CD14-positive monocyte (primary cell): ENCODE measurements at regions not wholly inside any gene's neighbourhood (a gene's known extent, or its start where the extent isn't known, plus 50 kb on each side); places are given as distances from the start of the nearest gene placed in this dataset.

Source experiments
- DNase-seq, 3 donors: peaks; one replicate each; pipeline ENCODE4 v3.0.0-alpha.2; 2011 to 2022
- H2AFZ ChIP-seq: 2 replicates; pipeline ENCODE4 v1.6.0; 2012; ENCODE audit warnings: mild to moderate bottlenecking, low read depth, low read length, inconsistent platforms; ENCODE audit not compliant: insufficient read depth, poor library complexity, severe bottlenecking
- H3K27ac ChIP-seq, 2 donors: 1 replicate in 1 of 2; 2 replicates in 1 of 2; pipeline ENCODE4 v1.5.1; 2012 to 2013; ENCODE audit warnings: low read length in 2 of 2, control low read depth in 1 of 2, inconsistent platforms in 1 of 2, low read depth in 1 of 2, mild to moderate bottlenecking in 1 of 2
- H3K27me3 ChIP-seq, 2 donors: one replicate each; pipeline versions ENCODE4 v1.6.0 to v1.6.1; 2011 to 2013; ENCODE audit warnings: low read length in 2 of 2; ENCODE audit not compliant: control insufficient read depth in 2 of 2, insufficient read depth in 2 of 2
- H3K36me3 ChIP-seq, 2 donors: replicated peaks in 1 of 2; 1 replicate in 1 of 2; 2 replicates in 1 of 2; pipeline versions ENCODE4 v1.5.1 to v1.6.1; 2012 to 2013; ENCODE audit warnings: low read length in 2 of 2, control low read depth in 1 of 2, inconsistent platforms in 1 of 2, mild to moderate bottlenecking in 1 of 2; ENCODE audit not compliant: insufficient read depth in 2 of 2, control insufficient read depth in 1 of 2
- H3K4me1 ChIP-seq, 2 donors: 1 replicate in 1 of 2; 2 replicates in 1 of 2; pipeline versions ENCODE4 v1.5.1 to v1.6.1; 2012 to 2013; ENCODE audit warnings: low read length in 2 of 2, control low read depth in 1 of 2, inconsistent platforms in 1 of 2, mild to moderate bottlenecking in 1 of 2, moderate library complexity in 1 of 2; ENCODE audit not compliant: insufficient read depth in 2 of 2, control insufficient read depth in 1 of 2
- H3K4me2 ChIP-seq: replicated peaks from 2 replicates; pipeline ENCODE3; 2012; ENCODE audit warnings: low read length, moderate library complexity, mild to moderate bottlenecking; ENCODE audit not compliant: poor library complexity, severe bottlenecking; ENCODE audit errors: extremely low read depth
- H3K4me3 ChIP-seq, 3 experiments: fragments of 200-600 bp in 1 of 3; sonication (generic) in 1 of 3; replicated peaks in 1 of 3; 1 replicate in 2 of 3; 2 replicates in 1 of 3; pipeline ENCODE4 v1.5.1; 2011 to 2013; ENCODE audit warnings: low read length in 3 of 3, mild to moderate bottlenecking in 3 of 3, control low read depth in 2 of 3, low read depth in 2 of 3, inconsistent platforms in 1 of 3, moderate library complexity in 1 of 3
- H3K79me2 ChIP-seq: 2 replicates; pipeline ENCODE4 v1.6.0; 2012; ENCODE audit warnings: mild to moderate bottlenecking, control low read depth, inconsistent platforms, low read length, moderate library complexity; ENCODE audit not compliant: insufficient read depth
- H3K9ac ChIP-seq: 2 replicates; pipeline ENCODE4 v1.6.0; 2017; ENCODE audit warnings: low read length, mild to moderate bottlenecking; ENCODE audit not compliant: insufficient read depth, poor library complexity, severe bottlenecking
- H3K9me3 ChIP-seq, 2 donors: replicated peaks in 1 of 2; 1 replicate in 1 of 2; 2 replicates in 1 of 2; pipeline versions ENCODE4 v1.5.1 to v1.6.1; 2012 to 2013; ENCODE audit warnings: low read length in 2 of 2, control low read depth in 1 of 2; ENCODE audit not compliant: control insufficient read depth in 1 of 2, insufficient read depth in 1 of 2
- H4K20me1 ChIP-seq: 2 replicates; pipeline ENCODE4 v1.6.0; 2012; ENCODE audit warnings: mild to moderate bottlenecking, low read length, control low read depth, moderate library complexity; ENCODE audit not compliant: insufficient read depth
- H3K27ac Mint-ChIP-seq, 7 donors: one replicate each; pipeline ENCODE4 v1.8.0; 2020; ENCODE audit warnings: mild to moderate bottlenecking in 7 of 7, mixed read lengths in 7 of 7, moderate library complexity in 6 of 7, inconsistent platforms in 2 of 7
- H3K27me3 Mint-ChIP-seq, 3 donors: one replicate each; pipeline ENCODE4 v1.8.0; 2021 to 2022; ENCODE audit warnings: low read depth in 3 of 3, mild to moderate bottlenecking in 3 of 3, mixed read lengths in 3 of 3, moderate library complexity in 3 of 3, inconsistent platforms in 1 of 3
- H3K36me3 Mint-ChIP-seq, 2 donors: one replicate each; pipeline ENCODE4 v1.8.0; 2020; ENCODE audit warnings: mixed read lengths in 2 of 2, inconsistent platforms in 1 of 2, mild to moderate bottlenecking in 1 of 2
- H3K4me1 Mint-ChIP-seq: one replicate; pipeline ENCODE4 v1.8.0; 2020; ENCODE audit warnings: mild to moderate bottlenecking, mixed read lengths
- H3K4me3 Mint-ChIP-seq, 2 donors: one replicate each; pipeline ENCODE4 v1.8.0; 2020; ENCODE audit warnings: mild to moderate bottlenecking in 2 of 2, mixed read lengths in 2 of 2, moderate library complexity in 1 of 2
- H3K9me3 Mint-ChIP-seq, 7 donors: one replicate each; pipeline ENCODE4 v1.8.0; 2020 to 2022; ENCODE audit warnings: mixed read lengths in 7 of 7, mild to moderate bottlenecking in 6 of 7, moderate library complexity in 6 of 7, inconsistent platforms in 2 of 7
- CTCF ChIP-seq: fragments of 200-600 bp; IDR thresholded peaks from one replicate; pipeline ENCODE4 v1.8.0; 2022; ENCODE audit warnings: antibody characterized with exemption, mild to moderate bottlenecking
- WGBS: methylation state at CpG from one replicate; pipeline ENCODE4 v1.1.5; 2013; ENCODE audit warnings: missing lambda C conversion rate; ENCODE audit not compliant: insufficient coverage; 5-methylcytosine and 5-hydroxymethylcytosine counted together
- intact Hi-C, 2 donors: fragments of 100-400 bp; cut with micrococcal nuclease; formaldehyde crosslinking; loops; one replicate each; pipeline versions ENCODE4 v1.15.0 to v1.15.1; 2023

GRCh38 chr6:44609051-44609612 is 221.6 kb downstream of the CDC5L start:
- Histone ChIP-seq H4K20me1 (no peaks in the 10 kb centered on the region), H3K36me3 (no peaks in the 10 kb centered on the region), H3K27ac (no peak overlapping the region), H3K4me3 (no peak overlapping the region), H3K4me1 (peaks cover 0 to under 1% of the 10 kb centered on the region in 2 donors), H3K4me2 (no peak overlapping the region), H2AFZ (no peak overlapping the region), H3K9ac (no peak overlapping the region), H3K79me2 (no peaks in the 10 kb centered on the region), H3K27me3 (no peaks in the 10 kb centered on the region), H3K9me3 (no peaks in the 10 kb centered on the region)
- peaks cover 5% of the 10 kb centered on the region for H3K4me1 Mint-ChIP-seq
- H3K27ac Mint-ChIP-seq: no peak overlapping the region
- TF ChIP-seq CTCF: no peak
- peaks cover 2 to 10% (median 3%) of the 10 kb centered on the region in 3 donors for H3K27me3 Mint-ChIP-seq
- no peak overlapping the region for H3K4me3 Mint-ChIP-seq
- no peaks in the 10 kb centered on the region for H3K36me3 Mint-ChIP-seq
- WGBS: 60% methylated on average over 1 of the region's 1 CpG
- peaks cover 0 to 3% (median 0%) of the 10 kb centered on the region in 7 donors for H3K9me3 Mint-ChIP-seq
- DNase-seq: no peak
- intact Hi-C loops: no loop called here

DNA sequence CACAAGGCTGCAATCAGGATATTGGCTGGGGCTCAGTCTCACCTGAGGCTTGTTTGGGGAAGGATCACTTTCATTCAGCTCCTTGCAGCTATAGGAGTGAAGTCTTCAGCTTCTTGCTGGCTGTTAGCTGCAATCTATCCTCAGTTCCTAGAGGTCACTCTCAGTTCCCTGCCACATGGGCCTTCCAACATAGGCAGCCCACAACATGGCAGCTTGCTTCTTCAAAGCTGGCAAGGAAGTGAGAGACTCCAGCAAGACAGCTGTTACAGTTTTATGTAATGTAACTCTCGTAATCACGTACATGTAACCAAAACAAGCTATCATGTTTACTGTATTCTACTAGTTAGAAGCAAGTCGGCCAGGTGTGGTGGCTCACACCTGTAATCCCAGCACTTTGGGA is 226.9 kb downstream of the CDC5L start:
- Mint-ChIP-seq H3K36me3 (no peaks in the 10 kb centered on the region), H3K27me3 (peaks cover 1 to 4% (median 2%) of the 10 kb centered on the region in 3 donors), H3K4me1 (peaks cover 51% of the 10 kb centered on the region), H3K9me3 (peaks cover 0 to 4% (median 2%) of the 10 kb centered on the region in 7 donors), H3K4me3 (no peak overlapping the region), H3K27ac (no peak overlapping the region)
- no peak for DNase-seq
- no CpG with 5 or more reads among the region's 3 CpGs for WGBS
- TF ChIP-seq CTCF: no peak
- no peak overlapping the region for H3K27ac ChIP-seq
- no peaks in the 10 kb centered on the region for H4K20me1 ChIP-seq
- no peaks in the 10 kb centered on the region for H3K27me3 ChIP-seq
- no peak overlapping the region for H3K4me3 ChIP-seq
- H3K9ac ChIP-seq: no peak overlapping the region
- peaks cover 27 to 36% of the 10 kb centered on the region in 2 donors for H3K4me1 ChIP-seq
- H3K4me2 ChIP-seq: no peak overlapping the region
- H3K79me2 ChIP-seq: no peaks in the 10 kb centered on the region
- H2AFZ ChIP-seq: no peak overlapping the region
- intact Hi-C loops: no loop called here
- H3K9me3 ChIP-seq: no peaks in the 10 kb centered on the region
- no peaks in the 10 kb centered on the region for H3K36me3 ChIP-seq
